ENCODE measurements at regions not wholly inside any gene's neighbourhood (a gene's known extent, or its start where the extent isn't known, plus 50 kb on each side); places are given as distances from the start of the nearest gene placed in this dataset.

GRCh38 chr7:118699222-118699621, 474.7 kb downstream of the ANKRD7 start:
- WGBS (ENCODE audit: insufficient coverage, insufficient replicate concordance, low lambda C conversion rate, missing lambda C conversion rate): 0% methylated on average over 4 of the region's 4 CpGs
- intact Hi-C loops (cut with micrococcal nuclease; ENCODE audit: unreplicated experiment): no loop called here

DNA sequence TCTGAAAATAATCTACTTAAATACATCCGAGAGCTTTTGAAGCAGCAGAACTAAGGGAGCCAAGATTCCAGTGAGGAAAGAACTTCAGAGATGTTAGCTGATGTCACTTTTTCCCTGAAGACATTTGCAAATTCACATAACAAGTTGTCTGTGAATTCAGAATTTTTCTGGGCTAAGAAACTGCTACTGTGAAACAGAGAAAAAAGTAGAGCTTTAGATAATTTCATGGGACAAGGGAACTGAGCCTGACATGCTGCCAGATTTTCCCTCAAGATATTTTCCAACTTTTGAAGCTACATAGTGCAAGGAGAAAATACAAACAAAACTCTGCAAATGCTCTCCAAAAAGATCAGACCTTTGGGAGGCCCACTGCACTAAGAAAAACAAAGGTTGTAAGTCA, 484.2 kb downstream of the ANKRD7 start:
- no peak for DNase-seq (ENCODE audit: low read depth, low spot score)
- intact Hi-C loops (cut with micrococcal nuclease; ENCODE audit: unreplicated experiment): no loop called here
- Histone ChIP-seq H3K9ac (ENCODE audit: control insufficient read depth, insufficient read depth, low read length) (no peak overlapping the region), H3K27ac (ENCODE audit: control insufficient read depth, insufficient read depth) (no peak overlapping the region), H3K4me3 (no peak overlapping the region), H3K79me2 (ENCODE audit: control insufficient read depth, insufficient read depth, low read length) (no peaks in the 10 kb centered on the region), H3K27me3 (replicated peaks in 1 of 2; ENCODE audit: control insufficient read depth in 2 of 2, insufficient read depth in 2 of 2, low read length in 1 of 2) (no peaks in the 10 kb centered on the region), H3K36me3 (ENCODE audit: control insufficient read depth in 2 of 2, insufficient read depth in 2 of 2, low read length in 1 of 2) (no peaks in the 10 kb centered on the region), H3K9me3 (replicated peaks; ENCODE audit: control insufficient read depth, insufficient read depth, low read length) (no peaks in the 10 kb centered on the region), H4K20me1 (ENCODE audit: control insufficient read depth, insufficient read depth) (no peaks in the 10 kb centered on the region), H3K4me2 (ENCODE audit: control insufficient read depth, insufficient read depth) (no peak overlapping the region), H3K4me1 (ENCODE audit: control insufficient read depth, insufficient read depth, low read length) (no peaks in the 10 kb centered on the region), H2AFZ (ENCODE audit: control insufficient read depth, low read depth, low read length) (no peak overlapping the region)
- peak; percentile 27 for FAIRE-seq
- RAD21 ChIA-PET (ENCODE audit: unreplicated experiment): no interaction called here
- ATAC-seq: no peak
- in situ Hi-C loops (cut with MboI): no loop called here
- 71% methylated on average over 1 of the region's 1 CpG for WGBS (ENCODE audit: insufficient coverage, insufficient replicate concordance, low lambda C conversion rate, missing lambda C conversion rate)
- TF ChIP-seq SRF (IDR thresholded peaks at IDR 0.05; ENCODE audit: low read depth in 2 of 2, low read length in 2 of 2) (no peak), CBX5 (IDR thresholded peaks at IDR 0.05; ENCODE audit: low read depth) (no peak), JUND (IDR thresholded peaks at IDR 0.05; ENCODE audit: low read depth, low read length) (no peak)
- CTCF ChIA-PET: no interaction called here
- BruUV-seq (replicated peaks): no TSS peak
- SMC1A ChIA-PET (ENCODE audit: uncharacterized antibody, unreplicated experiment): no interaction called here
- POLR2A ChIA-PET: no interaction called here

More at GRCh38 chr7:118699222-118699621, 474.7 kb downstream of the ANKRD7 start:
- no peaks in the 10 kb centered on the region for H3K27me3 ChIP-seq (replicated peaks in 1 of 2; ENCODE audit: control insufficient read depth in 2 of 2, insufficient read depth in 2 of 2, low read length in 1 of 2)
- H3K36me3 ChIP-seq (ENCODE audit: control insufficient read depth in 2 of 2, insufficient read depth in 2 of 2, low read length in 1 of 2): no peaks in the 10 kb centered on the region
- H3K9ac ChIP-seq (ENCODE audit: control insufficient read depth, insufficient read depth, low read length): no peak overlapping the region
- H3K9me3 ChIP-seq (replicated peaks; ENCODE audit: control insufficient read depth, insufficient read depth, low read length): no peaks in the 10 kb centered on the region
- H3K4me2 ChIP-seq (ENCODE audit: control insufficient read depth, insufficient read depth): no peak overlapping the region
- FAIRE-seq (no peak), ATAC-seq (no peak), DNase-seq (ENCODE audit: low read depth, low spot score) (no peak)
- no TSS peak for BruUV-seq (replicated peaks)
- no peak overlapping the region for H3K27ac ChIP-seq (ENCODE audit: control insufficient read depth, insufficient read depth)
- TF ChIP-seq ZNF384 (IDR thresholded peaks at IDR 0.05; ENCODE audit: borderline replicate concordance, low read depth, low read length): no peak
- TF ChIP-seq CBX3 (IDR thresholded peaks at IDR 0.05; ENCODE audit: borderline replicate concordance, low read depth): no peak
- no peak for TF ChIP-seq ZNF207 (IDR thresholded peaks at IDR 0.05; ENCODE audit: borderline replicate concordance)
- no peak for TF ChIP-seq KAT2A (conservative IDR thresholded peaks at IDR 0.05; ENCODE audit: control insufficient read depth, low read depth, low read length)
- TF ChIP-seq SMAD5 (IDR thresholded peaks at IDR 0.05; ENCODE audit: low read depth): no peak
- in situ Hi-C loops (cut with MboI): no loop called here
- no peak overlapping the region for H2AFZ ChIP-seq (ENCODE audit: control insufficient read depth, low read depth, low read length)
- ChIA-PET CTCF (no interaction called here), SMC1A (ENCODE audit: uncharacterized antibody, unreplicated experiment) (no interaction called here), RAD21 (ENCODE audit: unreplicated experiment) (no interaction called here), POLR2A (no interaction called here)
- no peak overlapping the region for H3K4me3 ChIP-seq
- no peaks in the 10 kb centered on the region for H3K4me1 ChIP-seq (ENCODE audit: control insufficient read depth, insufficient read depth, low read length)
- H3K79me2 ChIP-seq (ENCODE audit: control insufficient read depth, insufficient read depth, low read length): no peaks in the 10 kb centered on the region
- no peaks in the 10 kb centered on the region for H4K20me1 ChIP-seq (ENCODE audit: control insufficient read depth, insufficient read depth)
